HG02852 (cell line): ENCODE measurements at regions not wholly inside any gene's neighbourhood (a gene's known extent, or its start where the extent isn't known, plus 50 kb on each side); places are given as distances from the start of the nearest gene placed in this dataset.

Experiments
- ATAC-seq: cut with Tn5 transposase; IDR thresholded peaks from one replicate; pipeline ENCODE4 v1.9.1; 2021; ENCODE audit warnings: mild to moderate bottlenecking, moderate library complexity; ENCODE audit not compliant: unreplicated experiment

DNA sequence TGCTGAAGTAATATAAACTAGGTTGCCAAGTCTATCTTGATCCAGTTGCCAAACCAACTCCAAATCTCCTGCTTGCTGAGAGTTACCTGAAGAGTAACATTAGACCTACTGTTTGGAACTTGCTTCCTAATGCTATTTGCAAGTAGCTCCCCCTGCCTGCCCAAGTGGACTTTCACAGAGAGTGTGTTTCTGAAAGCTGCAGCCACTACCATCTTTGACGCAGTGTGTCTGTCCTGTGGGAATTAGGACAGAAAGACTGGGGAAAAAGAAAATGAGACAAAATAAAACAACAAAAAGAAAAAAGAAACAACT is 195.0 kb upstream of the HS3ST1 start:
- no peak for ATAC-seq

DNA sequence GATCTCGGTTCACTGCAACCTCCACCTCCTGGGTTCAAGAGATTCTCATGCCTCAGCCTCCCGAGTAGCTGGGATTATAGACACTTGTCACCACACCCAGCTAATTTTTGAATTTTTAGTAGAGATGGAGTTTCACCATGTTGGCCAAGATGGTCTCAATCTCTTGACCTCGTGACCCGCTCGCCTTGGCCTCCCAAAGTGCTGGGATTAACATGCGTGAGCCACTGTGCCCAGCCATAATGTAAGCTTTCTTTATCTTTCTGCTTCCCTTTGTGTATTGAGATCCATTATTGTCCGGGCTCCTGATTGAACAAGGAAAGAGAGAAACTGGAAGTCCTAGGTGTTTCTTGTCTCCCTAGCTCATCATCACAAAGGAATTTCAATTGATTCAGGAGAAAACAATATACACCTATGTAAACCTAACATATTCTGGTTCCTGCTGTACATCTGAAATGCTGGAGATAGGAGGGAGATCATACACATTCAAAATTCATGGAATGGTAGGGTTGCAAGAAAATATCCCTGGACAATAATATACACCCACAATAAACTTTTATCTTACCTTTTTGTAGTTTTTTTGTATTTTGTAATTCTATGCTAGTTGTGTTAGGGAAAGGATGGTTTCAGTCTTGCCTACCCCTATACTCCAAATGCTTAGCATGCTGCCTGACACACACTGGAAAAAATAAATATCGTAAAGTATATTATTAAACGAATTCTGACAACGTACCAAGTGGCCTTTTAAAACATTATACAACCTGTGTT is 194.4 kb upstream of the HS3ST1 start:
- ATAC-seq: no peak

GRCh38 chr4:11620861-11621260 is 192.2 kb upstream of the HS3ST1 start:
- ATAC-seq: no peak

DNA sequence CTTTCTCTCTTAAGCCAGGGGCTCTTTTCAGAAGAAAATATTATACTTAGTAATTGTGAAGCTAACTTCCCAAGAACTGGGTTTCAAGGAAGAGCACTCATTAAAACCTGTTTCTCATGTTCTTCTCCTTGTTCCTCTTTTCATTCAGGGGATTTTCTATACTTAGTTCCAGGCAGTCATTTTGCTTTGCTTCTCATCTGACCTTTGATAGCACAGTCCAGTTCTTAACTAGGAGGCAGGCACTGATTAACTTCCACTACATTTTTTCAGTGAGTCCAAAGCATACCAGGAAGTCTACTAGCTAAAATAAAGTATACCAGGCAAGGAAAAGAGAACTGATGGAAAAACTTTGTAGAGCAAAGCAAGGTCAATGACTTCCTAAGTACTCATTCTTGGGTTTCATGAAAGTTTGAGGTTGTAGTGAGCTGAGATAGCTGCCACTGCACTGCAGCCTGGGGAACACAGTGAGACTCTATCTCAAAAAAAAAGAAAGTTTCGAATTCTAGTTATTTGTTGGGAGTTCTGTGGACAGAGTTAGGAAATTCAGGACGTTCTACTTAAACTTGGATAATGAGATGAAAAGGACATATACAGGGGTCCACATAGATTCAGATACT is 190.1 kb upstream of the HS3ST1 start:
- ATAC-seq: no peak

GRCh38 chr4:11616856-11617255 is 188.2 kb upstream of the HS3ST1 start:
- no peak for ATAC-seq

GRCh38 chr4:11615601-11616000 is 186.9 kb upstream of the HS3ST1 start:
- no peak for ATAC-seq

- ATAC-seq: no peak
These were observed 185.7 kb upstream of the HS3ST1 start for GRCh38 chr4:11614426-11614825.

DNA sequence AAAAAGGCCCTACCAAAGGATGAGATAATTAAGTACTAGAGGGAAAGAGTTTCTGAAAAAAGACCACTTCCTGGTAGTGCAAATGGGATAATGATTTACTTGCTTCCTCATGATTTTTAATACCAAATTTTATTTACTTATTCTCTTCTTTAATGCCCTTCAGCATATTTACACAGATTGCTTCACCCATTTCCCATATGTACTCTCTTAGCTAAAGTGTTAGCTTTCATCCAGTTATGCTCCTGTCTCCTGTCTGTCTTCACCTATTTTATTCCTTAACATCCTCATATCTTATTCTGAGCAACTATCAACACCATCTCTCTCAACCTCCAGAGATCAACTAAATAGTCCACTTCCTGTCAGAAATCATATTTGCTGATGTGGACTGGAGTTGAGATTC is 183.2 kb upstream of the HS3ST1 start:
- ATAC-seq: no peak

- no peak for ATAC-seq
These were observed 181.1 kb upstream of the HS3ST1 start for GRCh38 chr4:11609751-11610150.

- no peak for ATAC-seq
These were observed 180.3 kb upstream of the HS3ST1 start for GRCh38 chr4:11608992-11609391.

DNA sequence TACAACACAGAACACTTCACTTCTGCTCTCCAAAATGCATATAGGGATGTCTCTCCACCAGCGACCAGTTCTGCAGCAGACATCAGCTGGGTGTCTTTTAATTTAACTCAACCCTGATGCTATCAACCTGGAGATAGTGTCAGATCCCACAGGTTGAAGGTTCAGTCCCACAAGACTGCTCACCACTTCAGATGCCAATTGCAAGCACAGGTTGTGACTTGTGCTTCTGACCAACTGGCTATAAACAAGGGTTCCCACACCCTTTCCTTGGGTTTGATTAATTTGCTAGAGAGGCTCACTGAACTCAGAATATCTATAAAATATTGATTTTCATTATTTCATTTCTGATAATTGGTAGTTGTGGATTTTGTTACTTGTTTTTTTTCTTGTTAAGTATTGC is 177.4 kb upstream of the HS3ST1 start:
- no peak for ATAC-seq

DNA sequence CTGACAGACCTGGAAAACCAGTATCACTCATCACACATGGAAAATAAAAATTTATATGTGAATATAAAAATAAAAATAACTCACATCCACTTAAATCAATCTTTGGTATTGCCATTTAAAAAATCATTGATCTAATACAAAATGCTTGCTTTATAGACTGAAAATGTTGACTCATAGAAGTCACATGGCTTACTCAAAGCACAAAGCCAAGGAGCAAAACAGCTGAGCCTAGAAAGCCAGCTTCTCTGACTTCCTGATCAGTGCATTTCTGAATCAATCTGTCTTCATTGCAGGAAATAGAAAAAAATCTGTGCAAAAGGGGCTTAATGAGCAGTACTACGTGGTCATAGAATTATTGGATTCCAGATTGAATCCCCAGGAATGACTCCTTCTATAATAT is 176.9 kb upstream of the HS3ST1 start:
- ATAC-seq: no peak

- ATAC-seq: no peak
These were observed 176.1 kb upstream of the HS3ST1 start for GRCh38 chr4:11604821-11605220.

DNA sequence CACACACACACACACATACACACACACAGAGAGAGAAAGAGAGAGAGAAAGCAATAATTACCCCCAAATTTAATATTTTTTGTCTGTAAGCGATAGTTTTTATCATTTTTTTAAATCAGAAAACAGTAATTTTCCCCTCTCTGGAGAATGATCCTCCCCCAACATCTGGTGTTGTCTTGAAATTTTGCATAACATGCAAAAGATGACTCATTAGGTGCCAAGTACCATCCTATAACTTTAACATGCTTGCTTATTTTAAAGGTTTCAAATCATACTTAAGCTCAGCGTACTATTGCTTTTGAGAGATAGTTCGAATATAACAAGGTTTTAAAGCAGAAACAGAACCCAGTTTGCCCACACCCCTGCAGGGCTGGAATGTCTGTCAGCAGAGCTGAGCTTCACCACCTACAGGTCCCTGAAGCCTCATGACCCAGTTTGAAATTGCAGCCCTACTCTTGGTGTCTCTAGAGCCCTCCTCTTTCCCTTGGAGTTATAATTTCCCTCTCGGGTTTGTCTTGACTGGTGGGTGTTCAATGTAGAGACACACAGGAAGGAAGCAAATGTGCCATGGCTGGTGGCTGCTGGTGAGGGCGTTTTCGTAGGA is 175.0 kb upstream of the HS3ST1 start:
- ATAC-seq: no peak

GRCh38 chr4:11602606-11603340 is 174.1 kb upstream of the HS3ST1 start:
- no peak for ATAC-seq

- no peak for ATAC-seq
These were observed 170.4 kb upstream of the HS3ST1 start for GRCh38 chr4:11599064-11599463.

DNA sequence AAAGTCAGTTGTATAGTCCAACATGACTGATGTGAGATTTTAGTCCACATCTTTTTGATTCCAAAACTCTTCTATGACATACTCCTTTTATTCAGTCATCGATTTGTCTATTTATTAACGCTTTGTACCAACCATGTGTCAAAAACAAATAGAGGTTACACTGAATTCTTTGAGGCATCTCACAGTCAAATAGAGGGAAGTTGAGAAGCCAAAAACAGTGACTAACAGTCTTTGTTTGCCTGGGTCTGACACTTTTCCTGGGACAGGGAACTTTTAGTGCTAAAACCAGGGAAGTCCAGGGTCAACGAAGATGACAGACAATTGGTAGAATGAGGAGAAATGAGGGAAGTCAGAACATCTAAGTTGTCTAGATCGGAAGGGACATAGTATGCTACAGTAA is 169.9 kb upstream of the HS3ST1 start:
- ATAC-seq: no peak

DNA sequence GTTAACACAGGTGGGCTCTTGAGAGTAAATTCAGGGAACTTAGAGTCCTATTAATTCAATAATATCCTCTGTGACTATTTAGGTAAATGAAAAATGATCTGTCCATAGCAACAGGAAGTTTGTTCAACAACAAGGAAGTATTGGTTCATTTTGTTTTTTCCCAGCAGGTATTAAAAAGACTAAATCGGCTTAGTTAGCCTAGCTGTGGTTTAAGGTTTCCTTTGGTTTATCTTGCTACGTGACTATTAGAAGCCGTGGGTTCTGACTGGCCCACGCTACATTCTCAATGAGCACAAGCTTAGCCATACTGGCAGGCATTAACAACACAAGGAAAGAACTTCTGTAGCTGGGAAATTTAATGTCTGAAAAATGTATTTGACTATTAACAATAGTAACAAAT is 168.8 kb upstream of the HS3ST1 start:
- ATAC-seq: no peak

DNA sequence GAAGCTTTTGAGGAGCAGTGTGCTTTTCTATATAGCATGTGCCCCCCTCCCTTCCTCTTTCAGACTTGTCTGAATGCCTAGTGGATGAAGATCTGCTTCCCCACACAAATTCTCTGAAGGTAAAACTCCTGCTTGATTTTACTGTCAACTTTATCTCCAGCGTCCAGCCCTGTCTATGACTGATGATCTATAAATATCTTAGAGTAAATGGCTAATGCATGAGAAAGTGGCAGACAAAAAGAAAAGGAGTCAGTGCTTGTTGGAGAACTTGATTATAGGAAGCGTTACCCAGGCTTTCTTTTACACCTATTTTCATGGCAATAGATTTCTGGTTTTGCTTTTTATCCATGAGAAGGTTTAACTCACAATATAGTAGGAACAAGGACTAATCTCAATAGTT is 168.3 kb upstream of the HS3ST1 start:
- ATAC-seq: no peak

- ATAC-seq: no peak
These were observed 165.0 kb upstream of the HS3ST1 start for GRCh38 chr4:11593576-11594116.

DNA sequence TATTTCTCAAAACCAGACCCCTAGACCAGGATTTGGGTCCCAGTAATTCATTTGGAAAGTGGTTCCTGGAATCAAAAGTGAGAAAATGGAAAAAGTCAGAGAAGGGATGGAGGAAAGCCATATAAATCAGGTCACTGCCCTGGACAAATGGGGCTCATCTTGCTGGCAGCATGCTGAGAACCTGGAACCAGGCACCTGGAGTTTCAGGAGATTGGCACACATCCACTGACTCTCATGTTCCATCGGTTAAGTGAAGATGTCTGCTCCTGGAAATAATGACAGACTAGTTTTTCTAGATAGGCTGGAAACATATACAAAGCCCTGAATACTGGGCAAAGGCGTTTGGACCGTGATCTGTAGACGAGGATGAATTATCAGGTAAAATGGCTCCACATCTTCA is 163.6 kb upstream of the HS3ST1 start:
- no peak for ATAC-seq

DNA sequence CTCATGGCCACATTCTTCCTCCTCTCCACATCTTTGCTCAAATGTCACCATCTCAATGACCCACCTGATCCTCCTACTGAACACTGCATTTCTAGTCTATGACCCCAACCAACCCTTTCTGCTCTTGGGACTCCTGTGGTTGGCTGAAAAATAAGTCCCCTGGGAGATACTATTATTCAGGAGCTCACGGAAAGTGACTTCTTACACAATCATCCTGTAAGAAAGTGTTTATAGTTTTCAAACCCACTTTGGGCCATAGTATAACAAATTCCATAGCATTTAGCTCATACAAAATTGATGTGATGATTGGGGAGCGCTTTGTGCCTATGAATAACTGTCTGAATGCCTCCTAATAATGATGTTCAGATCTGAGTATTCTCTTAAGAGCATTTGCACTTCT is 161.4 kb upstream of the HS3ST1 start:
- ATAC-seq: no peak
